Stimulated activated CD8-positive, alpha-beta memory T cell treated with anti-CD3 and anti-CD28 coated beads, Interleukin-7, amount 100 ng/mL, for 24 hours (primary cell): ENCODE measurements at regions not wholly inside any gene's neighbourhood (a gene's known extent, or its start where the extent isn't known, plus 50 kb on each side); places are given as distances from the start of the nearest gene placed in this dataset.

ENCODE experiments used
- DNase-seq: peaks from one replicate; pipeline ENCODE4 v3.0.0-alpha.2; 2020; ENCODE audit warnings: low read depth

DNA sequence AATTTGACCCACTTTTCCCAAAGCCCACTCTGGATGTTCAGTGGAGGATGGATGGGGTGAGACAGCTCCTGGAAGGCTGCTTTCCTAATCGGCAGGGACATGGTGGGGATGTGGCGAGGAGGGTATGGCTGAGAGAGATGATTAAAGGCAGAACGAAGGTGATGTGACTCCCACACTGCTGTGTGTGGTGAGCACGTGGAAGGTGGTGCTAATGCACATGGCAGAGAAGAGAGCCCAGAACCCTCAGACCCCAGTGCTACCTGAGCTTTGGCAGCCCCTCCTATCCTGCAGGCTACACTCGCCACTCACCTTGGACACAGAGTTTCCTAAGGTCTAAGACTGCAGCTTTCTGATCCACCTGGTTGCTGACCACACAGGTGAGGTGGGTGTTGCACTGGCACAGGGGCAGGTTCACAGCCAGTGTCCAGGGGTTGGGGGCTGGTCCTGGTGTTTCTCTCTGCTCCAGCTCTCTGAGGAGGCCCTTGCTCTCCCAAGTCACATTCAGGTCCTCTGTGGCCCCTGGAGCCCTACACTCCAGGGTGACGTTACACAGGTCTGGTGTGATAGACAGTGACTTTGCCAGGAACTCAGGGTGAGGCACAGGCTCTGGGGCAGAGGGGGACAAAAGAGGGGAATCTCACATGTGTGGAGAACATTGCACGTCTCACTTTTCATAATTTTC lies 151.4 kb upstream of the ETV3 start:
- DNase-seq = no peak

DNA sequence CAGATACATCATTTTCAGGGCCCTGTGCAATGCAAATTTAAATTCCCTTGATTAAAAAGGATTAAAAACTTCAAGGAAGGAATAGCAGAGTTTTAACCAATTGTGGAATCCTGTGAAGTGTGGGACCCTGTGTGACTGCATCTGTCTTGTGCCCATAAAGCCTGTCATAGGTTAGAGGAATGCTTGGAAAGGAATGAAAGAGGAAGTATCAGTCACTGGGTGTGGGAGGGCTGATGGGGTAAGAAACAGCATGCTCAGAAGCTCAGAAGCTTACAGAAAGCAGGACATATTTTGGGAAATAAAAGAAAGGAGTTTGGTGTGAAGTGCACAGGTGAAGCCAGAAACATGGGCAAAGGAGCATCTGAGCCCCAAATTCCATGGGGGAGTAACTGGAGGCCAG lies 150.8 kb upstream of the ETV3 start:
- no peak for DNase-seq

DNA sequence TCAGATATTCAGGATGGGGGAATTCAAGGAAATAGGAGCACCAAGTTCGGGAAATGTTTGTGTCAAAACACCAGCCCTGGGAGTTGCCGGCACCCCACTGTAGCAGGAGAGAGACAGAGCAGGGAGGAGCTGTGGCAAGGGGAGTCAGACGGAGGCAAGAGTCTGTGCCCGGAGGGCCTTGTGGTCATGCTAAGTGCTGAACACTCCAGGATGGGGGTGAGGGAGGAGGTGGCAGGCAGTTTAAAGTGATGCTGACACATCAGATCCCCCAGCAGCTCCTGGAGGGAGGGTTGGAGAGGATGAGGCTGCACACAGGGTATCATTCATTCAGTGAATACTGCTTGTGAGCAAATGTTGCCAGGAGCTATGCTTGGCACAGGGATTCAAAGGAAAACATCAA lies 150.3 kb upstream of the ETV3 start:
- no peak for DNase-seq

DNA sequence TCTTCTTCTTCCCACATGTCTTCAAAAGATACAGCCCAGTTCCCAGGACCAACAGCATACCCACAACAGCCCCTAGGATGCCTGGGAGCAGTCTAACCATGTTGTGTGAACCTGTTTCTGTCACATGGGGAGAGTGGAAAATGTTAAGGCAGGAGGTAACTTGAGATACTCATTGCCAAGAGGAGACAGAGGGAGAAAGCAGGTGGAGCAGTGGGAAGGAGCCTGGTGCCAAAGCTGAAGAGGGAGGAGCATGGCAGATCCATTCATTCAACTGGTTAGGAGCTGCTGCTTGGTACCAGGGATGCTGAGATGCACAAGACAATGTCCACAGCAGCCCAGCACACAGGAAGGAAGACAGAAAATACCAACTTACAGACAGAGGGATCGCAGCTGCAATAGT lies 149.8 kb upstream of the ETV3 start:
- DNase-seq = no peak

DNA sequence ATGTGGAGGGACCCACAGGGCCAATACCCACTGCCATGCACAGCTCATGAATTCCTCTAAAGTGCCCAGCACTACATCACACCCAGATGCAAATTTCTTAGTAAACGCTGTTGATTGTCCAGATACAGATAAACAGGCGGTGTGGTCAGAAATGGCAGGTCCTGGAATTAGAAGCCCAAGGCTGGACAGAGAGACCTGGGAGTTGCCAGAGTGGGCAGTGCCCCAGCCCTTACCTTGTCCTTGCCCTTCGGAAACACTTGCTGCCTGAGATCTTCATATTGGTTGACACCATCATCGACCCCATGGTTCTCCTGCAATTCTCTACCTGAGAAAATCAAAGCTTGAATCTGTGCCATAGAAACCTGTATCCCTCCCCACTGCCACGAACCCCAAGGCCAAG lies 149.3 kb upstream of the ETV3 start:
- DNase-seq = no peak

DNA sequence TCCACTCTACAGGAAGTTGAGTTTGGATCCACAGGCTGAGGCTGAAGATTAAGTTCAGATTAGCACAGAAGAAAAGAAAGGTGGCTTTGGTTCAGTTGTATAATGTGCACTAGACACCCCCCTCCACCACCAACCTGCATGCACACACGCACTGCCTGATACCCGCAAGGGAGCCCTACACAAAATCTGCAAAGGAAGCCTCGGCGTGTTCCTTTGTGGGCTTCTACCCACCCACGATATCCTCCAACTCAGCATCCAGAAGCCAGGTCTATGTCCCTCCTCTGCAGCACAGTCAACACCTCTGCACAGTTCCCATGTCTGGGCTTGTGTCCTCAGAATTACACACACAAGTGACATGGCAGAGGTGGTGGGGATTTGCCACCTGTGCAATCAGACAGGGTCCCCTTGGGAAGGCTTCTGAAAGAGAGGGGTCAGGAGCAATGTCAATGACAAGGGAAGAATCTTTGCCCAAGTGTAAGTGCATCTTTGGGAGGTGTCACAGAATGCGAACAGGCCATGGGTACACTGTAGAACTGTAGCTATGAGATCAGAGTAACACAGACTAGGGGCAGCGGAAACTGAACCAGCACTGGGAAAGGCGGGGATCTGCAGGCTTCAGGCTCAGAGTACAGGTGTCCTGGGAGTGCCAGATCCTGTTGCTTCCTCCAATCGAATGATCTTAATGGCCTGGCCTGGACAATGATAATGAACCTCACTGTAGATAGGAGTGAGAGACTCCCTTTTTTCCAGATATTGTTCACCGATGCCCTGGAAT lies 148.6 kb upstream of the ETV3 start:
- no peak for DNase-seq

DNA sequence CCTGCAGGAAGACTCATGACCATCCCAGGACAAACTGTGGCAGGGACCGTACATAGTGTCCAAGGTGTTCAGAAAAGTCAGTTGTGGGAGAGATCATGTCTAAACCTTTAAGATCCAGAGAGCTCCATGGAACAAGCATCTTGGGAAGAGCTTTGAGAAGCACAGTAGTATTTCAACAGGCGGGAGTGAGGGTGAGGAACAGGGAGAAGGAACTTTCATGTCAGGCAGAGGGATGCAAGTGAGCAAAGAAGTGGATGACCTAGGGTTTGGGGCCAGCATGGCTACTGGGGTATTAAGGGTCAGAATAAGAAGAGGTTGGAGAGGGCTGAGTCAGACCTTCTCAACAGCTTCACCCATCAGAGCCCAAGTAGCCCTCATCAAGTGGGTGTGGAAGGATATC lies 147.9 kb upstream of the ETV3 start:
- no peak for DNase-seq

DNA sequence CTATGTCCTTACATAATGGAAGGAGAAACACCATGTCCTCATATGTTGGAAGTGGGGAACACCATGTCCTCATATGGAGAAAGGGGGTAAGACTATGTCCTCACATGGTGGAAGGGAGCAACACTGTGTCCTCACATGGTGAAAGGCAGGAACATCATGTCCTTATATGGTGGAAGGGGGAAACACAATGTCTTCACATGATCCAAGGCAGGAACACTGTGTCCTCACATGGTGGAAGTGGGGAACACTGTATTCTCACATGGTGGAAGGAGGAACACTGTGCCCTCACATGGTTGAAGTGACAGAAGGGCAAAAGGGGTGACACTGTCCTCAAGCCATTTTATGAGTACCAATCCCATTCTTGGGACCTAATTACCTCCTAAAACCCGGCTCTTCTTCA lies 146.3 kb upstream of the ETV3 start:
- no peak for DNase-seq

DNA sequence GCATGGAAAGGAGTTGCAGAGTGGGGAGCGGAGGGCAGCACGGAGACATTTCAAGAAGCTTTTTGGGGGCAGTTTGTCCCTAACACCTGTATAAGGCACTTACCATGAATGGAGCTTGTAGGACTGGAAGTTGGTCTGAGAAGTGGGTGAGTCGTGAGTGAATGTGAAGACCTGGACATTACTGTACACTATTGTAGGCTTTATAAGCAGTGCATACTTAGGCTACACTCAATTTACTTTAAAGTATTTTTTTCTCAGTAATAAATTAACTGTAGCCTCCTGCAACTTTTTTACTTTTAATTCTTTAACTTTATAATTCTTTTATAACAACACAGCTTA lies 141.6 kb upstream of the ETV3 start:
- DNase-seq = no peak

- no peak for DNase-seq
Observed at GRCh38 chr1:157279138-157279801, 141.1 kb upstream of the ETV3 start.

DNA sequence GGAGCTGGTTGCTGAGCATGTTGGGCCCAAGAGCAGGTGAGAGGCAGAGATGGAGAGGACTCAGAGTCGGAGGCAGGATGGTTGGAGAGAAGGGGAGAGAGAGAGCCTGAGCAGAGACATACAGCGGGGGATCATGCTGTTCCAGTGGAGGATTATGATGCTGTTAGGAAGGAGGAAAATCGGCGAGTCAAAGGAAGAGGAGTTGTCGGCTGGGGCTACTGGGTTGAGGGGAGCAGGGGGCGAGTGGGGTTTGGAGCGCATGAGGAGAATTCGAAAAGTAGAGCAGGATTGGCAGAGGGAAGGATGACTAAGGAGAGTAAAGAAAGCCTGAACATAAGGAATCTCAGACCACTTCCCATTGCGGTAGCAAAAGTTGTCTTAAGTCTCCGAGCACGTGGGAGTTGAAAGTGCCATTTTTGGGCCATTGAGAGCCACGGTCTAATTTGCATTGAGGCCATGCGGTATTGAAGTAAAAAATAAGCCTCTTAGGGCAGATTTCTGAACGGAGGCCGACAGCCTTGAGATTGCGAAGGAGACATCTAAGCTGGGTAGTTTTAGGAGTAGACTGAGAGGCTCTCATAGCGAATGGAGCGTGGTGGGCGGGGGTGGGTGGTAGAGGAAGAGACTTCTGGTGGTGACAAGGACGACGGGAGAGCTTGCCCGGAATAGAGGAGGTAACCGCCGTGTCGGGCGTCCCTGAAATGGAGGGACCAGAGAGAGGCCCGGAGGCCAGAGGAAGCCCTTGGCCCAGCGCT lies 140.4 kb upstream of the ETV3 start:
- no peak for DNase-seq

DNA sequence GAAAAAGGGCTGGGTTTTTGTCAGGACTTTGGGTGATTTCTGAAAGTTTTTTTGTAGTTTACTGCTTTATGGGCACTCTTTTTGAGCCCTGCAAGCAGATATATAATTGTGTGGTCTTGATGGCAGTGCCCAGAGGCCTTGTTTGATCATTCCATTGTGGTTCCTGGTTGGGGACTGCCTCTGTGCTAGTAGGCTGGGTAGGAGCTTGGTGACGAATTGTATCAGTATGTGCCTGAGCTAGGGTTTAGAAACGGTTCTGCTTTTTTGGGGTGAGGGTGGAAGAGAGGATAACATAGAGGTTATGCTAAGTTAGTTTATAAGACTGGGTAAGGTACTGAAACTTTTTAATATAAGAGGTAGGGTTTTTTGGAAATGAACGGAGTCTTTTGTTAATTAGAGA lies 139.7 kb upstream of the ETV3 start:
- no peak for DNase-seq

- DNase-seq = no peak
Observed at GRCh38 chr1:157277281-157277680, 139.1 kb upstream of the ETV3 start.

DNA sequence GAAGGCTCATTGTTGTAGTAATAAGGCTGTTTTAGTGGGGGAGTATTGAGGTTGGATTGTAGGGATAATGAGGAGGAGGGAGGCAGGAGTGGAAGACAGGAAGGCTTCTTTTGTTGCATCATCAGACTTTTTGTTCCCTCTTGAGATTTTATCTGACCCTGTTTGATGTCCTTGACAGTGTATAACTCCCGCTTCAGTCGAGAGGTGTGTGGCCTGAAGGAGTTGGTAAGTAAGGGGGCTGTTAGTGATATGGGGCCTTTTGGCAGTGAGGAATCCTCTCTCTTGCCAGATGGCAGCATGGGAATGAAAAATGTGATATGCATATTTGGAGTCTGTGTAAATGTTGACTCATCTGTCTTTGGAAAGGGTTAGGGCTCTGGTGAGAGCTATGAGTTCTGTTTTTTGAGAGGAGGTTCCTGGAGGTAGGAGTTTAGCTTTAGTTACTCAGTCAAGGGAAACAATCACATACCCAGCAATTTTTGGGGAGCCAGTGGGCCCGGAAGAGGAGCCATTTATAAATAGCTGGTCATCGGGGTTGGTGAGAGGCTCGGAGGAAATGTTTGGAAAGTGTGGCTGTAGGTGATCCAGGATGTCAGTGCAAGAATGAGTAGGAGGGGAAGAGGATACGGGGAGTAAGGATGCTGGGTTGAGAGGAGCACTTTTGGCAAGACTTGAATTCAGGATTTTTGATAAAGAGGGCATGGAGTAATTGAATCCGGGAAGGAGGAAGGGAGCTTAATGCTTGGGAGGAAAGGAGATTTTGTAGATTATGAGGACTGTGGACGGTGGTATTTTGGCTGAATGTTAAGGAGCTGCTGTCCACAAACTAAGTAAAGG lies 136.7 kb upstream of the ETV3 start:
- DNase-seq = no peak

DNA sequence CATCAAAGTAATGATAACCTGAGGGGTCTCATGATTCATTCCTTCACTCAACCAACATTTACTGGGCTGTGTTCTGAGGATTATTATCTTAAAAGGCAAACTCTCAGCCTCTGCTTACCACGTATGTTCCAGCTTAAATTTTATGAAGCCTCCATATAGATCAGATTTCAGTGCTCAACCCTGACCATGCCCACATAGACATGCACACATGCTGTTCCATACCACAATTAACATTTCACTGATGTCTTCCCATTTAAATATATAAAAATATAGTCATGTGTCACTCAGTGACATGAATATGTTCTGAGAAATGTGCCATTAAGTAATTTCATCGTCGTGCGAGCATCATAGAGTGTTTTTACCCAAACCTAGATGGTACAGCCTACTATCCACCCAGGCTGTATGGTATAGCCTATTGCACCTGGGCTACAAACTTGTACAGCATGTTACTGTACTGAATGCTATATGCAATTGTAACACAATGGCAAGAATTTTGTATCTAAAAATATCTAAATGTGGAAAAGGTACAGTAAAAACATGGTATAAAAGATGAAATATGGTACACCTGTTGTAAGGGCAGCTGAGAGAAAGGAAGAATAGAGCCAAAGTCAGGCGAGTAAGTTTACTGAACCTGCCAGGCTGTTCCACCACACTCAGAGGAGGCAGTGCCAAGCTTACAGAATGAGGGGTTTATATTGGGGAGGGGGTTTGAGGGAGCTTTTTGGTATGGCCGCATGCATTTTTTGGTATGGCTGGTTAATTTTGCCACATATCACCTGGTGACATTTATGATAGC lies 134.7 kb upstream of the ETV3 start:
- no peak for DNase-seq

GRCh38 chr1:157272264-157272663 lies 134.1 kb upstream of the ETV3 start:
- DNase-seq = no peak

- no peak for DNase-seq
Observed at GRCh38 chr1:157270705-157271274, 132.6 kb upstream of the ETV3 start.

GRCh38 chr1:157269656-157270375 lies 131.6 kb upstream of the ETV3 start:
- no peak for DNase-seq

GRCh38 chr1:157262891-157263290 lies 124.7 kb upstream of the ETV3 start:
- no peak for DNase-seq

DNA sequence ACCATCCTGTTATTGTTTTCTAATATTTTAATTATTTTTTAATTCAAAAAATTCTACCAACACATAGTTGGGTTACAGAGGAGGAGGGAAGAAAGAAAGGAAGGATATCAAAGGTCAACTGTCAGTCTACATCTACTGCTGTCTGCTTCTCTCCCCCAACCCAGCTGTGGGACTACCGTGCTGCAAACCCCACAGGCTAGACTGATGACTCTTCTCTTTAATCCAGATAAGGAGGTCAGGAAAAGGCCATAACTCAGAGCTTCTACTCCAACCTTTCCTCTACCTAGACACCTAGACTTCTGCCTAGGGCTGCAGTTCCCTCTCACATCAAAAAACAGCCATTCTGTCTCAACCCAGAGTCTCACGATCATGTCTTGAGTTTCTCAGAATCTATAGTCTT lies 124.2 kb upstream of the ETV3 start:
- no peak for DNase-seq
